ENCODE measurements at regions not wholly inside any gene's neighbourhood (a gene's known extent, or its start where the extent isn't known, plus 50 kb on each side); places are given as distances from the start of the nearest gene placed in this dataset.

DNA sequence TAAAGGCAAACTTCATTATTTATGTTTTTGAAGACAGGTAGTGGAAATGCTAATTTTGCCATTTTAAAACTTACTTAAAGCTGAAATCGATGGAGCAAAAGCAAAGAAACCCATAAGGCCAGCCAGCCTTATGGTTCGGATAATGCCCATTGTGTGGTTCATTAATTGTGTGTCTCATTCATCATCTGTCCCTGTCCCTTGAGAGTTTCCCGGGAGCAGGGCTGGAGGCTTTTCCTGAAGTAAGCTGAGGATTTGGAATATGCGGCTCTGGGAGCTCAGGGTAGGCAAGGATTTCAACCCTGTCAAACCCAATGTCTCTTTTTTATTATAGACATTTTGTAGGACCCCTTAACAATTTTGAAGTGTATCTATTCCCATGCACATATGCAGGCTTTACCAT lies 790.0 kb upstream of the KIRREL3 start:
- TF ChIP-seq, protein P1, sequence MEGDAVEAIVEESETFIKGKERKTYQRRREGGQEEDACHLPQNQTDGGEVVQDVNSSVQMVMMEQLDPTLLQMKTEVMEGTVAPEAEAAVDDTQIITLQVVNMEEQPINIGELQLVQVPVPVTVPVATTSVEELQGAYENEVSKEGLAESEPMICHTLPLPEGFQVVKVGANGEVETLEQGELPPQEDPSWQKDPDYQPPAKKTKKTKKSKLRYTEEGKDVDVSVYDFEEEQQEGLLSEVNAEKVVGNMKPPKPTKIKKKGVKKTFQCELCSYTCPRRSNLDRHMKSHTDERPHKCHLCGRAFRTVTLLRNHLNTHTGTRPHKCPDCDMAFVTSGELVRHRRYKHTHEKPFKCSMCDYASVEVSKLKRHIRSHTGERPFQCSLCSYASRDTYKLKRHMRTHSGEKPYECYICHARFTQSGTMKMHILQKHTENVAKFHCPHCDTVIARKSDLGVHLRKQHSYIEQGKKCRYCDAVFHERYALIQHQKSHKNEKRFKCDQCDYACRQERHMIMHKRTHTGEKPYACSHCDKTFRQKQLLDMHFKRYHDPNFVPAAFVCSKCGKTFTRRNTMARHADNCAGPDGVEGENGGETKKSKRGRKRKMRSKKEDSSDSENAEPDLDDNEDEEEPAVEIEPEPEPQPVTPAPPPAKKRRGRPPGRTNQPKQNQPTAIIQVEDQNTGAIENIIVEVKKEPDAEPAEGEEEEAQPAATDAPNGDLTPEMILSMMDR (IDR thresholded peaks at IDR 0.05), result no peak
- TF ChIP-seq EZH2 (IDR thresholded peaks at IDR 0.05; ENCODE audit: borderline replicate concordance, insufficient read depth, low read depth, low read length, poor library complexity, severe bottlenecking), result no peak

Data from B cell (primary cell).